Upper lobe of right lung (tissue), 1 donor: ENCODE measurements at regions not wholly inside any gene's neighbourhood (a gene's known extent, or its start where the extent isn't known, plus 50 kb on each side); places are given as distances from the start of the nearest gene placed in this dataset.
A peak's percentile ranks its signal among the peaks of the same experiment; 100 is the strongest.
"Not testable (repeated sequence)": the region's sequence is repeated elsewhere in the genome, so short reads cannot be mapped to it uniquely, and the experiment has no call there.

Experiments
- ATAC-seq: fragments of 200-7000 bp; cut with Tn5 transposase; one replicate; pipeline ENCODE4 v1.9.1; 2020; ENCODE audit warnings: mild to moderate bottlenecking, moderate library complexity
- DNase-seq: peaks from one replicate; pipeline ENCODE4 v3.0.0-alpha.2; 2020
- H3K27ac ChIP-seq: fragments of 200-600 bp; one replicate; pipeline ENCODE4 v1.8.0; 2022
- H3K27me3 ChIP-seq: fragments of 200-600 bp; one replicate; pipeline ENCODE4 v1.8.0; 2022; ENCODE audit warnings: mild to moderate bottlenecking
- H3K36me3 ChIP-seq: fragments of 200-600 bp; one replicate; pipeline ENCODE4 v1.8.0; 2022
- H3K4me1 ChIP-seq: fragments of 200-600 bp; one replicate; pipeline ENCODE4 v1.8.0; 2022
- H3K4me3 ChIP-seq: fragments of 200-600 bp; one replicate; pipeline ENCODE4 v1.8.0; 2022; ENCODE audit warnings: mild to moderate bottlenecking
- H3K9me3 ChIP-seq: fragments of 200-600 bp; one replicate; pipeline ENCODE4 v1.8.0; 2022
- CTCF ChIP-seq: fragments of 200-600 bp; IDR thresholded peaks from one replicate; pipeline ENCODE4 v1.8.0; 2022; ENCODE audit warnings: antibody characterized with exemption
- intact Hi-C: fragments of 100-400 bp; cut with DNase I; formaldehyde crosslinking; loops from one replicate; pipeline ENCODE4 v1.11.0; 2022
- donor health status: DM: no; HTN: yes; CAD: no; lungs with severe emphysema.

- Histone ChIP-seq H3K4me3 (no peak overlapping the region), H3K27me3 (no peaks in the 10 kb centered on the region), H3K36me3 (no peaks in the 10 kb centered on the region), H3K9me3 (no peaks in the 10 kb centered on the region), H3K27ac (no peak overlapping the region), H3K4me1 (no peaks in the 10 kb centered on the region)
- DNase-seq, result no peak
- intact Hi-C loops, result no loop called here
- TF ChIP-seq CTCF, result no peak
- ATAC-seq, result no peak
These were observed 103.3 kb upstream of the CHST15 start for GRCh38 chr10:124196659-124197058.

- Histone ChIP-seq H3K4me1 (no peaks in the 10 kb centered on the region), H3K9me3 (no peaks in the 10 kb centered on the region), H3K27me3 (no peaks in the 10 kb centered on the region), H3K4me3 (no peak overlapping the region), H3K36me3 (no peaks in the 10 kb centered on the region), H3K27ac (no peak overlapping the region)
- ATAC-seq, result no peak
- intact Hi-C loops, result no loop called here
- no peak for DNase-seq
- no peak for TF ChIP-seq CTCF
These were observed 100.9 kb upstream of the CHST15 start for GRCh38 chr10:124194199-124194824.

- DNase-seq (no peak), ATAC-seq (no peak)
- intact Hi-C loops, result no loop called here
- TF ChIP-seq CTCF, result no peak
- H3K27me3 ChIP-seq, result no peaks in the 10 kb centered on the region
- no peaks in the 10 kb centered on the region for H3K36me3 ChIP-seq
- no peaks in the 10 kb centered on the region for H3K4me1 ChIP-seq
- H3K9me3 ChIP-seq, result no peaks in the 10 kb centered on the region
- H3K4me3 ChIP-seq, result no peak overlapping the region
- no peak overlapping the region for H3K27ac ChIP-seq
These were observed 99.9 kb upstream of the CHST15 start for GRCh38 chr10:124193309-124193696.

GRCh38 chr10:124192664-124193308 is 99.4 kb upstream of the CHST15 start:
- H3K9me3 ChIP-seq, H3K27me3 ChIP-seq, H3K36me3 ChIP-seq, H3K4me1 ChIP-seq, intact Hi-C loops, H3K27ac ChIP-seq, H3K4me3 ChIP-seq, ATAC-seq, DNase-seq: not testable (repeated sequence)
- peak; percentile 19 for TF ChIP-seq CTCF

GRCh38 chr10:124190476-124190875 is 97.1 kb upstream of the CHST15 start:
- H3K4me3 ChIP-seq, ATAC-seq, H3K9me3 ChIP-seq, DNase-seq, H3K27ac ChIP-seq, H3K27me3 ChIP-seq, H3K36me3 ChIP-seq, H3K4me1 ChIP-seq, intact Hi-C loops: not testable (repeated sequence)

GRCh38 chr10:124186956-124187355 is 93.6 kb upstream of the CHST15 start:
- H3K4me1 ChIP-seq, result no peaks in the 10 kb centered on the region
- no peak overlapping the region for H3K4me3 ChIP-seq
- intact Hi-C loops, result no loop called here
- no peak for ATAC-seq
- TF ChIP-seq CTCF, result no peak
- H3K27ac ChIP-seq, result no peak overlapping the region
- H3K9me3 ChIP-seq, result no peaks in the 10 kb centered on the region
- H3K27me3 ChIP-seq, result no peaks in the 10 kb centered on the region
- no peaks in the 10 kb centered on the region for H3K36me3 ChIP-seq
- DNase-seq, result no peak
